ENCODE measurements at regions not wholly inside any gene's neighbourhood (a gene's known extent, or its start where the extent isn't known, plus 50 kb on each side); places are given as distances from the start of the nearest gene placed in this dataset.

- no peak overlapping the region for H3K27ac ChIP-seq
- H3K27me3 ChIP-seq = no peaks in the 10 kb centered on the region
- no peaks in the 10 kb centered on the region for H4K20me1 ChIP-seq
- no peak for TF ChIP-seq Cebpa-rat (IDR thresholded peaks at IDR 0.05)
- H3K36me3 ChIP-seq = no peaks in the 10 kb centered on the region
- H3K4me1 ChIP-seq = peaks cover 0 to 60% (median 0%) of the 10 kb centered on the region in 10 experiments; a peak in 7 of 20 replicates
- no peak overlapping the region for H3K4me3 ChIP-seq
- no peaks in the 10 kb centered on the region for H3K9me3 ChIP-seq (replicated peaks in 1 of 11)
- H3K9ac ChIP-seq = no peak overlapping the region
- H3K4me2 ChIP-seq = peak overlapping the region in 2 of 11 experiments; percentile 24 to 36; a peak in 2 of 22 replicates
These were observed 73.6 kb upstream of the DAB2 start for GRCh38 chr5:39498278-39498952.

GRCh38 chr5:39497322-39497721, 72.5 kb upstream of the DAB2 start:
- H3K4me1 ChIP-seq = peaks cover 0 to 50% (median 0%) of the 10 kb centered on the region in 10 experiments; a peak in 7 of 20 replicates
- H4K20me1 ChIP-seq = no peaks in the 10 kb centered on the region
- H3K9me3 ChIP-seq (replicated peaks in 1 of 11) = no peaks in the 10 kb centered on the region
- no peak overlapping the region for H3K27ac ChIP-seq
- no peak overlapping the region for H3K4me3 ChIP-seq
- TF ChIP-seq Cebpa-rat (IDR thresholded peaks at IDR 0.05) = no peak
- no peak overlapping the region for H3K4me2 ChIP-seq
- H3K9ac ChIP-seq = no peak overlapping the region
- H3K27me3 ChIP-seq = no peaks in the 10 kb centered on the region
- H3K36me3 ChIP-seq = no peaks in the 10 kb centered on the region

GRCh38 chr5:39495227-39495626, 70.4 kb upstream of the DAB2 start:
- Histone ChIP-seq H3K4me3 (no peak overlapping the region), H3K36me3 (no peaks in the 10 kb centered on the region), H3K27ac (peak overlapping the region in 2 of 11 experiments; percentile 73; a peak in 2 of 22 replicates), H3K9me3 (replicated peaks in 1 of 11) (peaks cover 0 to 14% (median 4%) of the 10 kb centered on the region in 11 experiments; a peak in 9 of 22 replicates), H3K27me3 (no peaks in the 10 kb centered on the region), H3K9ac (peak overlapping the region in 1 of 11 experiments; percentile 52; a peak in 1 of 22 replicates), H3K4me2 (peak overlapping the region in 2 of 11 experiments; percentile 38 to 72; a peak in 3 of 22 replicates), H3K4me1 (peaks cover 0 to 37% (median 0%) of the 10 kb centered on the region in 10 experiments; a peak in 7 of 20 replicates), H4K20me1 (no peaks in the 10 kb centered on the region)
- TF ChIP-seq Cebpa-rat (IDR thresholded peaks at IDR 0.05) = no peak

- Histone ChIP-seq H3K9me3 (replicated peaks in 1 of 11) (peaks cover 0 to 21% (median 7%) of the 10 kb centered on the region in 11 experiments; a peak in 17 of 22 replicates), H4K20me1 (no peaks in the 10 kb centered on the region), H3K4me1 (peaks cover 0 to 37% (median 0%) of the 10 kb centered on the region in 10 experiments; a peak in 7 of 20 replicates), H3K4me3 (no peak overlapping the region), H3K36me3 (no peaks in the 10 kb centered on the region), H3K4me2 (peak overlapping the region in 2 of 11 experiments; percentile 38 to 72; a peak in 4 of 22 replicates), H3K9ac (peak overlapping the region in 1 of 11 experiments; percentile 52; a peak in 2 of 22 replicates), H3K27me3 (no peaks in the 10 kb centered on the region), H3K27ac (peak overlapping the region in 2 of 11 experiments; percentile 73; a peak in 3 of 22 replicates)
- no peak for TF ChIP-seq Cebpa-rat (IDR thresholded peaks at IDR 0.05)
These were observed 69.8 kb upstream of the DAB2 start for GRCh38 chr5:39494534-39494933.

- Histone ChIP-seq H3K4me1 (peaks cover 0 to 37% (median 0%) of the 10 kb centered on the region in 10 experiments; a peak in 7 of 20 replicates), H3K9ac (peak overlapping the region in 2 of 11 experiments; percentile 26 to 69; a peak in 1 of 22 replicates), H4K20me1 (no peaks in the 10 kb centered on the region), H3K4me3 (no peak overlapping the region), H3K4me2 (peak overlapping the region in 2 of 11 experiments; percentile 38 to 72; a peak in 4 of 22 replicates), H3K27me3 (no peaks in the 10 kb centered on the region), H3K27ac (peak overlapping the region in 3 of 11 experiments; percentile 16 to 73 (median 73); a peak in 4 of 22 replicates), H3K36me3 (no peaks in the 10 kb centered on the region), H3K9me3 (replicated peaks in 1 of 11) (peaks cover 0 to 24% (median 9%) of the 10 kb centered on the region in 11 experiments; a peak in 17 of 22 replicates)
- TF ChIP-seq Cebpa-rat (IDR thresholded peaks at IDR 0.05) = no peak
These were observed 69.3 kb upstream of the DAB2 start for GRCh38 chr5:39494107-39494510.

- Histone ChIP-seq H3K4me2 (no peak overlapping the region), H3K4me1 (peaks cover 0 to 37% (median 0%) of the 10 kb centered on the region in 10 experiments; a peak in 4 of 20 replicates), H4K20me1 (no peaks in the 10 kb centered on the region), H3K4me3 (no peak overlapping the region), H3K27me3 (no peaks in the 10 kb centered on the region), H3K27ac (no peak overlapping the region), H3K9ac (no peak overlapping the region), H3K9me3 (replicated peaks in 1 of 11) (peaks cover 0 to 24% (median 9%) of the 10 kb centered on the region in 11 experiments; a peak in 17 of 22 replicates), H3K36me3 (no peaks in the 10 kb centered on the region)
- TF ChIP-seq Cebpa-rat (IDR thresholded peaks at IDR 0.05) = no peak
These were observed 66.4 kb upstream of the DAB2 start for GRCh38 chr5:39491210-39491609.

- Histone ChIP-seq H3K9ac (no peak overlapping the region), H3K4me1 (peaks cover 0 to 27% (median 0%) of the 10 kb centered on the region in 10 experiments; a peak in 4 of 20 replicates), H3K27ac (no peak overlapping the region), H3K9me3 (replicated peaks in 1 of 11) (peaks cover 0 to 24% (median 9%) of the 10 kb centered on the region in 11 experiments; a peak in 17 of 22 replicates), H3K27me3 (no peaks in the 10 kb centered on the region), H4K20me1 (no peaks in the 10 kb centered on the region), H3K4me3 (no peak overlapping the region), H3K4me2 (no peak overlapping the region), H3K36me3 (no peaks in the 10 kb centered on the region)
- no peak for TF ChIP-seq Cebpa-rat (IDR thresholded peaks at IDR 0.05)
These were observed 64.5 kb upstream of the DAB2 start for GRCh38 chr5:39489263-39489662.

- H3K9me3 ChIP-seq (replicated peaks in 1 of 11) = peaks cover 0 to 24% (median 9%) of the 10 kb centered on the region in 11 experiments; a peak in 17 of 22 replicates
- TF ChIP-seq Cebpa-rat (IDR thresholded peaks at IDR 0.05) = no peak
- H3K4me3 ChIP-seq = no peak overlapping the region
- no peaks in the 10 kb centered on the region for H3K36me3 ChIP-seq
- H3K4me1 ChIP-seq = peaks cover 0 to 21% (median 0%) of the 10 kb centered on the region in 10 experiments; a peak in 4 of 20 replicates
- H3K27me3 ChIP-seq = no peaks in the 10 kb centered on the region
- H3K4me2 ChIP-seq = peak overlapping the region in 2 of 11 experiments; percentile 68 to 72; a peak in 2 of 22 replicates
- H3K9ac ChIP-seq = no peak overlapping the region
- no peaks in the 10 kb centered on the region for H4K20me1 ChIP-seq
- 0 out of 22 replicates have a peak overlapping the region, but pooled peaks of 1 of the 11 experiments have one; percentile 17 for H3K27ac ChIP-seq
These were observed 62.0 kb upstream of the DAB2 start for GRCh38 chr5:39486790-39487189.

GRCh38 chr5:39486361-39486760, 61.6 kb upstream of the DAB2 start:
- Histone ChIP-seq H3K9ac (no peak overlapping the region), H3K27ac (0 out of 22 replicates have a peak overlapping the region, but pooled peaks of 1 of the 11 experiments have one; percentile 17), H3K4me2 (peak overlapping the region in 2 of 11 experiments; percentile 68 to 72; a peak in 4 of 22 replicates), H3K27me3 (no peaks in the 10 kb centered on the region), H4K20me1 (no peaks in the 10 kb centered on the region), H3K4me1 (peaks cover 0 to 21% (median 0%) of the 10 kb centered on the region in 10 experiments; a peak in 4 of 20 replicates), H3K9me3 (replicated peaks in 1 of 11) (peaks cover 0 to 21% (median 9%) of the 10 kb centered on the region in 11 experiments; a peak in 17 of 22 replicates), H3K36me3 (no peaks in the 10 kb centered on the region), H3K4me3 (no peak overlapping the region)
- TF ChIP-seq Cebpa-rat (IDR thresholded peaks at IDR 0.05) = no peak

Measured in BLaER1 treated with 17β-estradiol and CSF1 and Interleukin-3, amounts not matched to agents 10 nM and 100 nM (cell line).